NOMO-1 treated with dmso at 0.1 percent for 144 hours (cell line): ENCODE measurements at regions not wholly inside any gene's neighbourhood (a gene's known extent, or its start where the extent isn't known, plus 50 kb on each side); places are given as distances from the start of the nearest gene placed in this dataset.

Source experiments
- DNase-seq: peaks from one replicate; lab custom pipeline; 2025; ENCODE audit not compliant: unreplicated experiment; lab: John Stamatoyannopoulos, UW

DNA sequence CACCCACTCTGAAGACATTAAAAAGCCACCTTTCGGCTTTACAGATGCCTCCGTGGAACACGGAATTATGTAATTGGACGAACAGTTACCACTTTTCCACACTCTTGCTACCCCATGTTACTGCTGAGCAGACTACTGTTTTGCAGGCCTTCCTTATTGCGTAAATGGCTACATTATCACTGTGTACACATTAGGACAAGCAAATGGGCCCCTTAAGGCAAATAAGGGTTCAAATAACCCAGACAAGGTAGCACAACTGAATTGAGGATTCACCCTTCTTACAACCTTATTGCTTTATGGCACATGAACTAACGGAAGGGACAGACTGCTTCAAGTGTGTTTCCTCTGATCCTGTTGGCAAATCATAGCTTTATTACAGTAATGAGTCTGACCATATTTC is 832.2 kb upstream of the FANCL start:
- DNase-seq: no peak

DNA sequence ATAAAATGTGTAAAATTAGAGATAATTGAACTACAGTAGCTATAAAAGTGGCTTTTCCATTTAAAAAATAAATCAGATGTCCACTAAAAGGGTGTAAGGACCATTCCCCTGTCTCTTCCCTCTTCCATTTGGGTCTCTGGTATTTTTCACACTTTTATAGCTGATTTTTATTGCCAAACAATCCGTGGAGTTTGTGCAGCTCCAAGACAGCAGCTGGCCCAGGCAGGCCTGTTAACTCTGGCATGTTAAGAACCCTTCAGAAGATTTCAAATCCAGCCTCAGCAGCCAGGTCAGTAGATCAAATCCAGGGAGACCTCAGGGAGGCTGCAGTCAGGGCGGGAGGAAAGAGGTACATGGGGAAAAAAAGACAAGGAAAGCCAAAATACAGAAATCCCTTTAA is 827.1 kb upstream of the FANCL start:
- no peak for DNase-seq

DNA sequence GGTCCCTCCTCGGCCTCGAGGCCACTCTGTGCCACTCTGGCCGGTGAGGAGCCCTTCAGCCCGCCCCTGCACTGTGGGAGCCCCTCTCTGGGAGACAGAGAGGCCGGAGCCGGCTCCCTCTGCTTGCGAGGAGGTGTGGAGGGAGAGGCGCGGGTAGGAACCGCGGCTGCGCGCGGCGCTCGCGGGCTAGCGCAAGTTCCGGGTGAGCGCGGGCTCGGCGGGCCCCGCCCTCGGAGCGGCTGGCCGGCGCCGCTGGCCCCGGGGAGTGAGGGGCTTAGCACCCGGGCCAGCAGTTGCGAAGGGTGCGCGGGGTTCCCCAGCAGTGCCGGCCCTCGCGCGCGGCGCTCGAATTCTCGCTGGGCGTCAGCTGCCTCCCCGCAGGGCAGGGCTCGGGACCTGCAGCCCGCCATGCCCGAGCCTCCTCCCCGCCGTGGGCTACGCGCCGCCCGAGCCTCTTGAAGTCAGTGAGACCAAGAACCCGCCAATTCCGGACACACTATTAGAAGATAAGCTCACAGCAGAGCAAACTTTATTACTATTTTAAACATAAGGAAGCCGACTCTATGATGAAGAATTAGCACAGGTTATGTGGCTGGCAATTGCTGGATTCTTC is 825.8 kb upstream of the FANCL start:
- no peak for DNase-seq

DNA sequence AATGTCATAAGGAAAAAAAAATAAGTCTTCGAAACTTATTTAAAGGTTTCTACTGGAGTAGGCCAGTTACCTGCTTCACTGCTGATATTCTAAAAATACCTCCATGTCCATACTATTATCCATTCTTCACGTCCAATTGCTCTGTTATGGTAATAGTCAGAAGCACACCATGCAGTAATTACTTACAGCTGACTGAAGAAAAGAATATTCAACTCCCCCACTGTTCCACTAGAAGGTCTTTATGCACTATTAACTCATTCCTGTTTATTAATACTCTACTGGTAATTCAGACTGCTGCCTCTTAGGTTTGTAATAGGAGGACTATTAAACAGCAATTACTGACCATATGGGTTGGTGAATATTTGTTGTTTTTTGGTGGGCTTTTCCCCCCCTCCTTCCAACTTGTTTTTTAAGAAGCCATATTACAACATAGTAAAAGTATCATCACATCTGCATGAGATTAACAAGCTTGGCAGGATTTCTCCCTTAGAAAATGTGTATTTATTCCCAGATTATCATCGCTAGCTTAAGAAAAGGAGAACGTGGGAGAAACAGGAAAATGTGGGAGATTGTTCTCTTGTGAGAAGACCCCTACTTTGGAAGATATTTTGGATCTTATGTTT is 806.4 kb upstream of the FANCL start:
- DNase-seq: no peak

DNA sequence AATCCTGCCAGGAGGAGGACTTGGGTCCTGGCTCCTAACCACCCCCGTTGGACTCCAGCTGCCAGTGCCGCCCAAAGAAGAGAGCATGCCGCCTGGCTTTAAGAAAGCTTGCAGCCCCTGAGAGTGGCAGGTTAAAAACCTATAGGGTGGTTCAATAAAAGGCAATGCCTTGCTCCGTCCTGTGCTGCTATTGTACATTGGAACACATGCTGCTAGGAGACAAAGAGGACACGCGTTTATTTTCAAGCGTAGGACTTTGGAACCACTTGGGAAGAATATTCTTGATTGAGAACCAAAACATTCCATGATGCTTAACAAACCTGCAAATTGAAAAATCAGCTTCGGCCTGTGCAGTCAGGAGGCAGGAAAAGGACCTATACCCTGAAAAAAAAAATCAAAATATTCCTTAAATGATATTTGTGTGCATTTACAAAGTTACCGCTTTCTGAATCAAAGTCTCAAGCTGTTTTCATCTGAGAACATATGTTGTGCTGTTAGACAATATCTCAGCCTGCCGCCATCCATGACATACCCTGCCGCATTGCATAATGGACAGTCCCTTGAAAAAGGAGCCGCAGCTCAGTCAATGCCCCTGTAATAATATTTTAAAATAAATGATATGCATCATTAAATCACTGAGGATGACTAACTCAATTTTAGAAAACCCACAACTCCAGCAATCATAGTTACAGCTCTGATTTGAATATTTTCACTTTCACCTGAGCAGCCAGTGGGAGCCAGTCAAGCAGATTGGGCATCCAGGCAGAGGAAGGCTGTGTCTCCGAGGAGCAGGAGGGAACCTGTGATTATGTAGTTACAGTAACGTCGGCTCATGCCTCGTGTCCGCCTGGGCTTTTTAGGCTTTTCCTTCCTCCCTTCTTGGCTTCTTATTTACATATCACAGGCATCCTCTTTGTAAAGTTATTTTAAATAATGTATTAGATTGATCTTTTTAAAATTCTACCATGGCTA is 805.6 kb upstream of the FANCL start:
- no peak for DNase-seq

DNA sequence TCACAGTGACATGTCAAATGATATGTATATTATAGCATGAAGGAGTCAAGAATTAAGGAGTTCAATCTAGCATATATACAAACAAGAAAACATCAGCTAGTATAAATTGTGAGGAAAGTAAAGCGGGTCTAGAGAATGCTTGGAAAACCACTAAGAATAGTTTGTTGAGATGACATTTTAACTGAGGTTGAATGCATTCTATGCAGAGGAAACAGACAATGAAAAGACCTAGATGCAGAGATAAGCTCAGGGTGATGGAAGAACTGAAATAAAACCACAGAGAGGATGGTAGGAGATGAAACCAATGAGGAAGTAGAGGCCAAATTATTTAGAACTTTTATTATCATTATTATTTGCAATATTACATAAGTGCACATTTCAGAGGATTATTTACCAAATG is 803.6 kb upstream of the FANCL start:
- no peak for DNase-seq

DNA sequence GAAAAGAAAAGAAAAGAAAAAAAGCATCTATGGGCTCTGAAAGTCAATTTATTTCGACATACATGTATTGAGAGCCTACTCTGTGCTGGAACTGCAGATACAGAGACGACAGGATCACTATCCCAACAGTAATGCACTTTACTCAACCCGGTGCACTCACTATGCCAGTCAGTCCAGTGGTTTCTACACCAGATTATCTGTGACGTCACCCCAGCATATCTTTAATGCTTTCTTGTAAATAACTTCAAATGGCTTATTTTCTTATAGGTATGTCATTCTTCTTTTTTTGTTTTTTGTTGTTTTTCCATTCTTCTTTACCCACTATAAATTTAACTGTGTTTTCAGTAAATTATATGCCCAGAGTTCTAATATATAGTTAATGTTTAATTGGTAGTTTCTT is 800.0 kb upstream of the FANCL start:
- DNase-seq: no peak

DNA sequence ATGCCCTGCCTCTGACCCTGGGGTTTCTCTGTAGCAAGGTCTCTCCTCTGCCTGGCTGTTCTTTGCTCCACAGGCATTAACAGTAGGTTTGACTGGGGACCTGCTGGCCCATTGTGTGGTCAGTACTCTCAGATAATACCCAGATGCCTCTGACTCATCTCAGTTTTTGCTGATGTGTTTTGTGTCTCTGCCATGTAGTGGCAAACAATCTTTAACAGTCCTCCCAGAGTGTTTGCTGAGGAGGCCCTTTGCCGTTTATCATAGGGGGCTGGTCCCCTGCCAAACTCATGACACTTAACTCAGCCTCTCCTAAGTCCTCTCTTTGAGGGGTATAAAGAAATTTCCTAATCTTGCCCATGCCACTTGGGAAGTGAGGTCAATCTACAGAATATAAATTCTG is 793.7 kb upstream of the FANCL start:
- DNase-seq: no peak

DNA sequence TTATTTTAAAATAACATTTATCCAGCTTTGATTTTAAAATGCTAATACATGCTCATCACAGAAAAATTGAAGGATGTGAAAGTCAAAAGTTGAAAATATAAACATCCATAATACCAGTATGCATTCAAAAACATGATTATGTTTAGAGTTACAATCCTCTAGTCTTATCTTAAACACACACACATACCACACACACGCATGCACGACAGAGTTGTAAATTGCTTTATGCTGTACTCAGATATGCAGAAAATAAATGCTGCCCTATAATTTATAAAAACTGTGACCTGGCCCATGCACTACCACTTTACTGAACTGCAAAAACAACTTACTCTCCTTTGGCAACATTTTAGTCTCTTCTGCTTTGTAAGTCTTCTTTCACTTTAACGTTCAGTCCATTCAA is 793.0 kb upstream of the FANCL start:
- no peak for DNase-seq

DNA sequence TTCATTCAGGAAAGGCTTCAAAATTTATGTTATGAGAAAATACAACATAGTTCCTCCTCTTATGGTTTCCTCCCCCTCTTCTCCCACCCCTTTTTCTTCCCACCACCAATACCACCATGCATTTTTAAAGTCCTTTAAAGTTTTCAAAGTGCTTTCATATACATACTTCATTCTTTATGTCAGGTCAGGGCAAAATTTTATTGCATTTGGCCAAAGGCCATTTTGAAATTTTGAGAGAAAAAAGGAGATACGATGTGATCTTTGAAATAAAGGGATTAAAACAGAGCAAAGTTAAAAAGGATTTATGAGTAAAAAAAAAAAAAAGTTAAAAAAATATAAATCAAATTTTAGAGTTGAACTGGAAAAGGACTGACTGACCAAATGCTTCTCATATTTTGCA is 792.5 kb upstream of the FANCL start:
- no peak for DNase-seq

DNA sequence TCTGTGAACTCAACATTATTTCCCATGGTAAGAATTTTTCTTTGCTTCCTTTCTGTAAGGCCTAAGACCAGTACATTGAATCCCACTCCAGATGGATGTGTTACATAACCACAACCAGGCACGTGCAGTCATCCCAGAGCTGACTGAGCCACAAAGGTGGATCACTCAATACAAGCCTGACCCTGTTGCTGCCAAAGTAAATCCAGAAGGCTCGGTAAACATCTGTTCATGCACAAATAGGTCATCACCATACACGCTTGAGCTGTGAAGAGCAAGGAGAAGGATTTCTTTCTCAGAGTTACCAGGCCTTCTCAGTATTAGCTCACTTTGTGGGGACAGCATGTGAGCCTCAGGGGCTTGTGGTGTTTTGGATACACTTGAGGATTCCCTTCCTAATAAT is 791.4 kb upstream of the FANCL start:
- no peak for DNase-seq

DNA sequence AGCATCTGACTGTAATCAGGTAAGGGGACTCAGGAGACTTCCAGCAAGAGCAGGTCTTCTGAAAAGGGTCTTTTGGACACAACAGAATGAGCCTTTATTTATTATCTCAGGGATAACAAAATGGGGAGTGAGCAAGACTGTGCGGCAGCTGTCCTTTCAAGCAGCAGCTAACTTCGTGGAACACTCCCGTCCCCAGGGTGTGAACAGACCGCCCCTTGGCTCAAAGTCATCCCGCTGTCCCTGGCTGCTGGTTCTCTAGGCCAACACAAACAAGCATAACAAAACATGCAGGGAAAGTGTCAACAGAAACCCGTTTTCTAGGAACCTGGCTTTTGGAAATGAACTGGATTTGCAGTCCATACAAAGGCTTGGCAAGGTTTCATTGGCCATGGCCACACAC is 787.9 kb upstream of the FANCL start:
- DNase-seq: no peak

DNA sequence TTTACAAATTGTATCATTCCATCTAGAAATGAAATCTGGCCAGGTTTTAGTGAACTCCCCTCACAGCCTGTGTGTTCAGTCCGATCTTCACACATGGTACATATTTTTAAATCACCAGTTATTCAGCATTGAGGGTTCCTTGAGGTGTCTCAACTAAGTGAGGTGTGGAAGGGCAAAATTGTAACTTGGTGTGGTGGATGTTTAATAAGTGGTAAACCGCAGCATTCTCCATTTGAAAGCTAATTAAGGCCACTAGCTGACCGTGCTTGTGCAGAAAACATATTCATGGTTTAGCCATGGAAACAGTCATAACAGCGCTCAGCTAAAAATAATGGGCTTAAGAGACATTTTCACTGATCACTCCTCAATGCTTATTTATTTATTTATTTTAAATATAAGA is 786.2 kb upstream of the FANCL start:
- no peak for DNase-seq

DNA sequence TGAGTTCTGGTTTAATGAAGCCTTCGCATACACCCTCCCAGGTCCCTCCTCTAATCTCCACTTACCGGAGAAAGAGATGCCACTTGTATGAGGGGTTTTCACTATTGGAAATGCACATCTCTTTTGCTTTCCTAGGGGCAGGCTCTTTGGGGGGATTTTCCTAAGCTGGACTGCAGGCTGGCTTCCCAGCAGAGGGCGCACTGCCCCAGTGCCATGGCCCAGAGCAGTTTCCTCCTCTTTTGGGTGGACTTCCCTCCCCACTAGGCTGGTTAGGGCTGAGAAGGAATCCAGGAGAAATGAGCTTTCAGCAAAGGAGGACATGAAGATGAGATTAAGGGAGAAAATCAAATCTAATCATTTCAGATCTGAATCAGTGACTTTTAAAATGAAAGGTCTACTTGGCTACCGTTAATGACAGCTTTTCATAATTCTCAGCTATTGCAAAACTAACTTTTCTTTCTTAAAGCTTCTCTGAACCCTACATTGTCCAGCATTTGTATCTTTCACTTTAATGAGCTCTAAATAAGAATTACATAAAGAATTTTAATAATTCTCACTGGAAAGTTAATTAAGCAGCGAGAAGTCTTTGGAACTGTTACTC is 784.1 kb upstream of the FANCL start:
- peak; percentile 24 for DNase-seq

DNA sequence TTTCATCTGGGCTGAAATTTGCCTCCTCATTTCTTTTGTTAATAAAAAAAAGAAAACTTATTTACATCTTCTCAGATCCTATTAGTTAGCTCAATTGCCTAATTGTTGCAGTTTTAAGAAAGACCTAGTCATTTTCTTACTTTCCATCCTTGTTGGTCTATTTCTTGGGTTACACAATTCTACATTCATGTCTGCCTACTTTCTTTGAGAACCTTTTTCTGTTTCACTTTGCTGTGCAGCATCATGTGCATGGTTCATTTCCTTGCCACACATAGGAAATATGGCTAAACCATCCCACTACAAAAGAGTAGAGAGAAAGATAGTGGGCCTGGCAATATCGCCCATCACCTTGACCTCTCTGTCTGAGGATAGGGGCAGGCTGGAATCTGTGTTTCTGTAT is 780.7 kb upstream of the FANCL start:
- no peak for DNase-seq

DNA sequence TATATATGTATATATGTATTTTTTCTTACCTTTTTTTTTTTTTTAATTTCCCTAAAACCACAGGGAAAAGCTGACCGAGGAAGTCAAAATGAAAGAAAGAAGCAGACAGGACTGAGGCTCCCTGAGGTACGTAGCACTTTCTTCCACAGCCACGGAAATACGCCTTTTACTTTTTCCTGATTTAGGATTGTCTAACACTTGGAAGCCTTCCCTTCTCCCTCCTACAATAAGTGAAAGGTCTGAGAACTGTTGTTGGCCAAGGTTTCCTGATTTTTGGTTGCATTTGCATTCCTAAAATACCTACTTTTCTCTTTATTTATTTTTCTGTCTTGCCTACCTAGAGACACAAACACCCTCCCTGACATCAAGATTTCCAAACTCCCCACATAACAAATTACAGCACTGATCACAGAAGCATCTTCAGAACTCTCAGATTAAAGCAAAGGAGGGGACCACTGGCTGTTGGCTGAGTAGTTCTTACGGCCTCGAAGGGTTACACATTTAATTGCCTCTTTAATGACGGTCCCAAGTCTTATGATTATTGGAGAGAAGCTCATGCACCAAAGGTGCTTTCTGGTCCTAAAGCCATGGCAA is 778.5 kb upstream of the FANCL start:
- no peak for DNase-seq

DNA sequence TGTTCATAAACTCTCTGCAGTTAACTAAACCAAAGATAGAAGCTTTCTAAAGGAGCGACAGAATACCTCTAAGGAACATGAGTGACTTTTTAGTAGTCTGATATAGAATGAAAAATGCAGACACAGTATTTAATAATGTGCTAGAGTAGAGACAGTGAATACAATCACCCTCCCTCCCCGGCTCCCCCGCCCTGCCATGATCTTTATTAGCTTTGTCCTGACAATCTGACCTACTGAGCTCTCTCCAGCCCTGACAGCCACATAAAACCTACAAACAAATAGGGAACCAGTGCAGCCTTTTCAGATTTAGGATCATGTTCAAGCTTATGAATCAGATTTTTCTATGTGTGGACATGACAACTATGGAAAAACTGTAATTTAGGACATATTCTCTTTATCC is 777.6 kb upstream of the FANCL start:
- DNase-seq: no peak

DNA sequence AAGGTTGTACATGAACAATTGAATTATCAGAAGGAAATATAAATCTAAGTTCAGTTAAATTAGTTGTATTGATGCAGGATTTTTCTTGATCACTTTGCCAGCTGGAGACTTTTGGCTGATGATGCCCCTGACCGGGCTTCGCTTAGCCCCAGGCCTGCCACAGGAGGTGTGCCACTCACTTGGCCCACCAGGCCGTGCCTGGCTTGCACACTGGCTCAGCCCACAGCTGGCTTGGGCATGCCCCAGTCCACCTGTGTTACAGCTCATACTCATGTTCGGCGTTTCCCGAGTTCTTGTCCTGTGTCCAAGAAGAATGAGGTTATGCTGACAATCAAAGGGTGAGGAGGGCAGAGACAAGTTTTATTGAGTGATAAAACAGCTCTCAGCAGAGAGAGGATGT is 773.9 kb upstream of the FANCL start:
- DNase-seq: no peak

DNA sequence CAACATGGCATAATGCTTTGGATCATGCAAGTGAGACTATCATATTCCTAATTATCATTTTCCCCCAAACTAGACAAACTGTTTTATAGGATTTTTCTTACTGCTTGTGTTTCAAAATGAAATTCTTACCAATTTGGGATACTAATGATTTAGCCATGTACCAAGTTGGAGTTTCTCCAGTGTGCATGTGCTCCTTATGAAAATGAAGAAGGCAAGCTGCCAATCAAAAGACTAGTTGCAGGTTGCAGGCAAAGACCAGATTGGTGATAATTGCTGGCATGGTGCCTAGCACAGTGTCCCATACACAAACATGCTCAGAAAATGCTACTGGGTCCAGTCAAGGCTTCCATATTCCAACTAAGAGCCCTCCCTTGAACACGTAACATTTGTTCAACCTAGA is 771.8 kb upstream of the FANCL start:
- DNase-seq: no peak

DNA sequence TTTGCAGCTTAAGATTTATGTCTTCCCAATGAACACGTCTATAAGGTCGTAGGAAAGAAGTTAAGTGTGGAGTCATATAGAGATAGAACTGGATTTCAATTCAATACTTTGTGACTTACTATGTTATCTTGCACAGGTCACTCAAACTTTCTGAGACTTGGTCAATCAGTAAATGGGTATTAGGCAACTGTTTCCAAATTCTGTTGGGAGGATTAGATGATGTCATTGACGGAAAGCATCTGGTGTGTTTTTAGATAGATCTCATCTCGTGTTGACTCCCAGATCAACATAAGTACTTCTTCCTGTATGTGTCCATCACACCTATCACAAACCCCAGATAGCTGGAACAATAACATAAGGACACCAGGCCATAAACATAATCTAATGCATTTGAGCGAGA is 771.1 kb upstream of the FANCL start:
- no peak for DNase-seq

DNA sequence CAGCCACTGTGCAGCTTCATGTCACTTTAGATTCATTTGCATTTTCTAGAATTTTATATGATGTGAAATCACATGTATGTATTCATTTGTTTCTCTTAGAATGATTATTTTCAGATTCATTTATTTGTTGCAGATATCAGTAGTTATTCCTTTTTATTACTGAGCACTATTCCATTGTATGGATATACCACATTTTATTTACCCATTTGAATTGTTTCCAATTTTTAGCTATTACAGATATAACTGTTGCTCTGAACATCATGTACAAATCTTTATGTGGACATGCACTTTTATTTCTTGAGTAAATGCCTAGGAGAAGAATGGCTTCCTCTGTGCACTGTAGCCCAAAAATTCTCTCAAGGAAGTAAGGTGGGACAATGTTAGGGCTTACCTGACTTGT is 767.8 kb upstream of the FANCL start:
- DNase-seq: no peak
